NK-92 (cell line): ENCODE measurements at regions not wholly inside any gene's neighbourhood (a gene's known extent, or its start where the extent isn't known, plus 50 kb on each side); places are given as distances from the start of the nearest gene placed in this dataset.
"Not testable (repeated sequence)": the region's sequence is repeated elsewhere in the genome, so short reads cannot be mapped to it uniquely, and the experiment has no call there.

ENCODE experiments used
- DNase-seq: peaks from one replicate; lab custom pipeline; 2025; ENCODE audit not compliant: unreplicated experiment; lab: John Stamatoyannopoulos, UW

- DNase-seq = no peak
These were observed 72.1 kb upstream of the TENM4 start for GRCh38 chr11:79512706-79513469.

GRCh38 chr11:79510960-79511359, 70.1 kb upstream of the TENM4 start:
- no peak for DNase-seq

GRCh38 chr11:79508461-79508860, 67.6 kb upstream of the TENM4 start:
- DNase-seq = no peak

GRCh38 chr11:79507706-79508105, 66.9 kb upstream of the TENM4 start:
- no peak for DNase-seq

- no peak for DNase-seq
These were observed 66.0 kb upstream of the TENM4 start for GRCh38 chr11:79506734-79507344.

- DNase-seq = no peak
These were observed 65.3 kb upstream of the TENM4 start for GRCh38 chr11:79506124-79506523.

- no peak for DNase-seq
These were observed 62.2 kb upstream of the TENM4 start for GRCh38 chr11:79503028-79503427.

GRCh38 chr11:79501707-79502106, 60.9 kb upstream of the TENM4 start:
- DNase-seq = no peak

GRCh38 chr11:79499929-79500328, 59.1 kb upstream of the TENM4 start:
- DNase-seq = not testable (repeated sequence)

- DNase-seq = no peak
These were observed 57.8 kb upstream of the TENM4 start for GRCh38 chr11:79498667-79499066.

GRCh38 chr11:79493555-79494171, 52.8 kb upstream of the TENM4 start:
- no peak for DNase-seq

- DNase-seq = no peak
These were observed 51.2 kb upstream of the TENM4 start for GRCh38 chr11:79492008-79492407.
